ENCODE measurements at regions not wholly inside any gene's neighbourhood (a gene's known extent, or its start where the extent isn't known, plus 50 kb on each side); places are given as distances from the start of the nearest gene placed in this dataset.

DNA sequence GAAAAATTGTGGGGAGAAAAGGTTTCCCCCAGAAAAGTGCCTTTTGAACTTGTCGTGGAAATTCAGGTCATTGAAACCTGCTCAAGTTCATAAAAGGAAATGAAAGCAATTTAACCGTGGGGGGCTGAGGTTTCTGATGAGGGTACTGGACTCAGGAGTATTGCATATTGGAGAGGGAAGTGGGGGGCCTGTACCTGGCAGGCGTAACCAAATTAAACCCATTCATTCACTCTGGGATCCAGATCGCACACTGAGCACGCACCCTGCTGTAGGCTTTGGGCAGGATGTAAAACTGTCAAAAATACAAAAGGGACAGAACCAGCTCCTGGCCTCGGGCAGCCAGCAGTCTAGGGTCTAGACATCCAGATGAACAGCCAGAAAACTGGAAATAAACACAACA, 1517.4 kb downstream of the BRD1 start:
- CTCF ChIA-PET = no interaction called here
- H3K4me3 ChIP-seq (ENCODE audit: low read length) = no peak overlapping the region
- POLR2A ChIA-PET (ENCODE audit: unreplicated experiment) = no interaction called here
- no peaks in the 10 kb centered on the region for H3K9me2 ChIP-seq (replicated peaks; ENCODE audit: low read length)
- H2AFZ ChIP-seq (ENCODE audit: low read length) = no peak overlapping the region
- H3K4me2 ChIP-seq (ENCODE audit: low read length) = no peak overlapping the region
- ATAC-seq (no peak), DNase-seq (no peak)
- H3K4me1 ChIP-seq (ENCODE audit: insufficient read depth, low read length) = no peaks in the 10 kb centered on the region
- no peaks in the 10 kb centered on the region for H3K79me2 ChIP-seq (ENCODE audit: low read length)
- H3K9me3 ChIP-seq (ENCODE audit: low read length) = no peaks in the 10 kb centered on the region
- H3K9ac ChIP-seq (ENCODE audit: low read length) = no peak overlapping the region
- no peaks in the 10 kb centered on the region for H3K27me3 ChIP-seq (ENCODE audit: low read length)
- no peaks in the 10 kb centered on the region for H4K20me1 ChIP-seq (ENCODE audit: low read length)
- intact Hi-C loops (cut with micrococcal nuclease) = no loop called here
- H3K27ac ChIP-seq (ENCODE audit: low read length) = no peak overlapping the region
- BruUV-seq (replicated peaks) = no TSS peak
- TF ChIP-seq EZH2phosphoT487 (IDR thresholded peaks at IDR 0.05; ENCODE audit: borderline replicate concordance, low read length) = no peak
- no peak for TF ChIP-seq EZH2 (IDR thresholded peaks at IDR 0.05; ENCODE audit: low read length, unreplicated experiment)
- TF ChIP-seq, protein P1, sequence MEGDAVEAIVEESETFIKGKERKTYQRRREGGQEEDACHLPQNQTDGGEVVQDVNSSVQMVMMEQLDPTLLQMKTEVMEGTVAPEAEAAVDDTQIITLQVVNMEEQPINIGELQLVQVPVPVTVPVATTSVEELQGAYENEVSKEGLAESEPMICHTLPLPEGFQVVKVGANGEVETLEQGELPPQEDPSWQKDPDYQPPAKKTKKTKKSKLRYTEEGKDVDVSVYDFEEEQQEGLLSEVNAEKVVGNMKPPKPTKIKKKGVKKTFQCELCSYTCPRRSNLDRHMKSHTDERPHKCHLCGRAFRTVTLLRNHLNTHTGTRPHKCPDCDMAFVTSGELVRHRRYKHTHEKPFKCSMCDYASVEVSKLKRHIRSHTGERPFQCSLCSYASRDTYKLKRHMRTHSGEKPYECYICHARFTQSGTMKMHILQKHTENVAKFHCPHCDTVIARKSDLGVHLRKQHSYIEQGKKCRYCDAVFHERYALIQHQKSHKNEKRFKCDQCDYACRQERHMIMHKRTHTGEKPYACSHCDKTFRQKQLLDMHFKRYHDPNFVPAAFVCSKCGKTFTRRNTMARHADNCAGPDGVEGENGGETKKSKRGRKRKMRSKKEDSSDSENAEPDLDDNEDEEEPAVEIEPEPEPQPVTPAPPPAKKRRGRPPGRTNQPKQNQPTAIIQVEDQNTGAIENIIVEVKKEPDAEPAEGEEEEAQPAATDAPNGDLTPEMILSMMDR (conservative IDR thresholded peaks at IDR 0.05; ENCODE audit: low read depth, low read length) = no peak
- no peaks in the 10 kb centered on the region for H3F3A ChIP-seq (ENCODE audit: low read length, unreplicated experiment)
- H3K36me3 ChIP-seq (ENCODE audit: low read depth, low read length) = no peaks in the 10 kb centered on the region

DNA sequence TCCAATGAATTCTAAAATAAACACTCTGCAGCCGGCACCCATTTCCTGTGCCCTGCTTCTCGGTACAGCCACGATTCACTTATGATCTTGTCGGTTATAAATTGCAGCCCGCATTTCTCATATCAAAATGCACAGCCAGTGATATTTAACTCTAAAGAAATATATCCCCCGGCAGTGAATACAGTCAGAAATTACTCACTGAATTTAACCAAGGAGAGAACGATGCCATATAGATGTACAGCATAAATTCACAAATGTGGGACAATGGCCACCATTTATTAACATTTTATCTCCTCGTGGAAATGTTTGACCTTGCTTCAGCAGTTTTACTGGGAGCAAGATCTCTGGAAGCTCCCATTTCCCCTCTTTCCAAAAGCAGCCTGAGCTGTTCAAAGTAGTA, 1517.8 kb downstream of the BRD1 start:
- no peaks in the 10 kb centered on the region for H3K27me3 ChIP-seq (ENCODE audit: low read length)
- no peak overlapping the region for H3K9ac ChIP-seq (ENCODE audit: low read length)
- no peaks in the 10 kb centered on the region for H3K9me2 ChIP-seq (replicated peaks; ENCODE audit: low read length)
- H3K4me3 ChIP-seq (ENCODE audit: low read length) = no peak overlapping the region
- no peaks in the 10 kb centered on the region for H3K4me1 ChIP-seq (ENCODE audit: insufficient read depth, low read length)
- H4K20me1 ChIP-seq (ENCODE audit: low read length) = no peaks in the 10 kb centered on the region
- ChIA-PET CTCF (no interaction called here), POLR2A (ENCODE audit: unreplicated experiment) (no interaction called here)
- no peaks in the 10 kb centered on the region for H3K9me3 ChIP-seq (ENCODE audit: low read length)
- no peaks in the 10 kb centered on the region for H3F3A ChIP-seq (ENCODE audit: low read length, unreplicated experiment)
- intact Hi-C loops (cut with micrococcal nuclease) = no loop called here
- TF ChIP-seq, protein P1 (conservative IDR thresholded peaks at IDR 0.05; ENCODE audit: low read depth, low read length) = no peak
- TF ChIP-seq EZH2phosphoT487 (IDR thresholded peaks at IDR 0.05; ENCODE audit: borderline replicate concordance, low read length) (no peak), EZH2 (IDR thresholded peaks at IDR 0.05; ENCODE audit: low read length, unreplicated experiment) (no peak)
- no peak overlapping the region for H3K27ac ChIP-seq (ENCODE audit: low read length)
- no peaks in the 10 kb centered on the region for H3K79me2 ChIP-seq (ENCODE audit: low read length)
- DNase-seq (no peak), ATAC-seq (no peak)
- H3K36me3 ChIP-seq (ENCODE audit: low read depth, low read length) = no peaks in the 10 kb centered on the region
- no peak overlapping the region for H3K4me2 ChIP-seq (ENCODE audit: low read length)
- no TSS peak for BruUV-seq (replicated peaks)
- no peak overlapping the region for H2AFZ ChIP-seq (ENCODE audit: low read length)

DNA sequence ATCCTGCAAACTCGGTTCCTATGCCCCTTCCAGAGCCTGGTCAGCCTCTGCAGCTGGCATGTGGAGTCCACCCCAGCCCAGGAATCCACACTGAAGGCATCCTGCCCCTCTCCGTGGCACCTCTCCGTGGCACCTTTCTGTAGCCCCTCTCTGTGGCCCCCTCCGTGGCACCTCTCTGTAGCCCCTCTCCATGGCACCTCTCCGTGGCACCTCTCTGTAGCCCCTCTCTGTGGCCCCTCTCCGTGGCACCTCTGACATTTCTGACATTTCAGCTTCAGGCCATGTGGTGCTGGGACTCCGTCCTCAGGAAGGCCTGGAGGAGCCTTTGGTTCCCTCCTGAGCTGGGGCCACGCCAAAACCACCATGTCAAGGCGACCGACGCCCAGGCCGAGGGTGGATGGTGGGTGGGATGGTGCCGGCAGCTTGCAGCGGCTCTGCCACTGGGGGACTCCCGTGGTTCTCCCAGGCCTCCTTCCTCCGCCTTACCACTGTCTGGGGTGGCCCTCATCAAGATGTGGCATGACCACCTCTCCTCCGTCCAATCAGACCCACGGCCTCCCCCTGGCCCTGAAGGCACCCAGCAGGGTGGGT, 1518.5 kb downstream of the BRD1 start:
- BruUV-seq (replicated peaks) = no TSS peak
- H4K20me1 ChIP-seq (ENCODE audit: low read length) = no peaks in the 10 kb centered on the region
- H3K9me3 ChIP-seq (ENCODE audit: low read length) = no peaks in the 10 kb centered on the region
- no peak overlapping the region for H2AFZ ChIP-seq (ENCODE audit: low read length)
- no peak overlapping the region for H3K4me3 ChIP-seq (ENCODE audit: low read length)
- H3K9ac ChIP-seq (ENCODE audit: low read length) = no peak overlapping the region
- intact Hi-C loops (cut with micrococcal nuclease) = no loop called here
- H3K4me1 ChIP-seq (ENCODE audit: insufficient read depth, low read length) = no peaks in the 10 kb centered on the region
- TF ChIP-seq EZH2 (IDR thresholded peaks at IDR 0.05; ENCODE audit: low read length, unreplicated experiment) = no peak
- TF ChIP-seq, protein P1 (conservative IDR thresholded peaks at IDR 0.05; ENCODE audit: low read depth, low read length) = no peak
- no peak for TF ChIP-seq EZH2phosphoT487 (IDR thresholded peaks at IDR 0.05; ENCODE audit: borderline replicate concordance, low read length)
- H3K79me2 ChIP-seq (ENCODE audit: low read length) = no peaks in the 10 kb centered on the region
- no peaks in the 10 kb centered on the region for H3F3A ChIP-seq (ENCODE audit: low read length, unreplicated experiment)
- H3K4me2 ChIP-seq (ENCODE audit: low read length) = no peak overlapping the region
- POLR2A ChIA-PET (ENCODE audit: unreplicated experiment) = no interaction called here
- no peaks in the 10 kb centered on the region for H3K36me3 ChIP-seq (ENCODE audit: low read depth, low read length)
- DNase-seq (no peak), ATAC-seq (no peak)
- CTCF ChIA-PET = no interaction called here
- no peaks in the 10 kb centered on the region for H3K9me2 ChIP-seq (replicated peaks; ENCODE audit: low read length)
- H3K27me3 ChIP-seq (ENCODE audit: low read length) = no peaks in the 10 kb centered on the region
- no peak overlapping the region for H3K27ac ChIP-seq (ENCODE audit: low read length)

All from PC-3 (cell line).